GM21786 (cell line): ENCODE measurements at regions not wholly inside any gene's neighbourhood (a gene's known extent, or its start where the extent isn't known, plus 50 kb on each side); places are given as distances from the start of the nearest gene placed in this dataset.

ENCODE experiments used
- ATAC-seq: cut with Tn5 transposase; IDR thresholded peaks from one replicate; pipeline ENCODE4 v1.9.1; 2021; ENCODE audit not compliant: unreplicated experiment

GRCh38 chr3:86180696-86181095 is 810.3 kb downstream of the VGLL3 start:
- ATAC-seq = no peak

GRCh38 chr3:86178095-86178494 is 812.9 kb downstream of the VGLL3 start:
- ATAC-seq = no peak

- no peak for ATAC-seq
These were observed 814.5 kb downstream of the VGLL3 start for GRCh38 chr3:86176445-86176784.

- ATAC-seq = no peak
These were observed 815.1 kb downstream of the VGLL3 start for GRCh38 chr3:86175593-86176444.

GRCh38 chr3:86175051-86175536 is 815.9 kb downstream of the VGLL3 start:
- no peak for ATAC-seq

- ATAC-seq = no peak
These were observed 817.5 kb downstream of the VGLL3 start for GRCh38 chr3:86173401-86173800.

GRCh38 chr3:86168512-86168911 is 822.4 kb downstream of the VGLL3 start:
- no peak for ATAC-seq

GRCh38 chr3:86162521-86162920 is 828.4 kb downstream of the VGLL3 start:
- ATAC-seq = no peak

GRCh38 chr3:86161493-86161892 is 829.5 kb downstream of the VGLL3 start:
- no peak for ATAC-seq

- no peak for ATAC-seq
These were observed 838.3 kb downstream of the VGLL3 start for GRCh38 chr3:86152620-86153019.

- no peak for ATAC-seq
These were observed 841.9 kb downstream of the VGLL3 start for GRCh38 chr3:86149054-86149453.

GRCh38 chr3:86147119-86147518 is 843.8 kb downstream of the VGLL3 start:
- ATAC-seq = no peak

- no peak for ATAC-seq
These were observed 864.4 kb downstream of the VGLL3 start for GRCh38 chr3:86126552-86126951.
